Pulmonary artery endothelial cell (primary cell): ENCODE measurements at regions not wholly inside any gene's neighbourhood (a gene's known extent, or its start where the extent isn't known, plus 50 kb on each side); places are given as distances from the start of the nearest gene placed in this dataset.

Experiments
- DNase-seq: peaks from one replicate; pipeline ENCODE4 v3.0.0-alpha.2; 2011; ENCODE audit warnings: low read depth, low spot score

DNA sequence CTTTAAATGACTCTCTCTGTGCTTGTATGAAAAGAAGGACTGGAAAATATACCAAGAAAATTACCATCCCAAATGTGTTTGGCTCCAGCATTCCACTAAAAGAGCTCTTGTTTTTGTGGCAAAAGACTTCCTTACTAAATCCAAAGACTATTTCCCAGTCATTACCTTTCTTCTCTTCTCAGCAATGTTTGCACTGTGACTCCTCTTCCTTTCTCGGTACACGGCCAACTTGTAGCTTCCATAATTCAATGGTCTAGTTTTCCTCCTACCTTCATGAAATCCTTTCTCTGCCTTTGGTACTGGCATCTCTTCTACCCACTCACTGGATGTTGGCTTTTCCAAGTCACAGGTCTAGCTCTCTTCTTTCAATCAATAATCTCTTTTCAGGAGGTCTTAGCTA is 568.5 kb upstream of the JAG1 start:
- no peak for DNase-seq

DNA sequence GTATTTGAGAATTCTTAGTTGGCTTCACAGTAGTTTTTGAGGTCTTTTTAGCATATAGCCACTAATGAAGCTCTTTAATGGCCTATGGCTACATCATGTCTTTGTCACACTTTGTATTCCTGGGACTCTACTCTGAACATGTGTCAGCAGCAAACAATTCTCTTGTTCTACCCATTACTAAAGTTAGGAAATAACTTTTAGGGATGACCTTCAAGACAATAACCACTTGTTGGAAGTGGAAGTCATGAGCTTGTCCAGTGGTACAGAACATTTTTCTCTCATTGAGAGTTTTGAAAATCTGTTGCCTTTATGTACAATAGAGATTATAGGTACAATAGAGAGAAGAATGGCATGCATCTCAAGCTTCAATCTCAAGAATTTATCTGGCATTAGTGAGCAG is 571.6 kb upstream of the JAG1 start:
- no peak for DNase-seq

DNA sequence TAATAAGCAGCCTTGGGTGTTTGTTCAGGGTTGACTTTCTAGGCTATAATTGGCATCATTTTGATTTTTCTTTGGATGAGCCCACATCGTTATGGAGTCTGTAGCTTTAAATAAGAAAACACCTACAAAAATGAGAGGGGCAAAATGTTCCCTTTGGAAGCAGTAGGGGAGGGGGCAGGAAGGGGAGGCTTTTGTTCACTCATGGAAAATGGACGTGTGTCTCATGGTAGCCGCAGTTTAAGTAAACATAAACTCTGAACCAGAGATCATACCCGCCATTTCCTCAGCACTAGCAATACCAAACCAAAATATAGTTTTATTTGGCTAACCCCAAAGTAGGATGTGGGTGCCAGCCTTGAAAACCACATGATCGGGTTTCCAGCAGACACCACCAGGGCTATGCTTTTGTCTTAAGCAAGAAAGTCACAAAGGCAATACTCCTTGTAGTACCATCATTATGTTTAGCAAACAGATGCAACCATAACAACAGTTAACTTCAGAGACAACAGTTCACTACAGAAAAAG is 572.5 kb upstream of the JAG1 start:
- DNase-seq: no peak

DNA sequence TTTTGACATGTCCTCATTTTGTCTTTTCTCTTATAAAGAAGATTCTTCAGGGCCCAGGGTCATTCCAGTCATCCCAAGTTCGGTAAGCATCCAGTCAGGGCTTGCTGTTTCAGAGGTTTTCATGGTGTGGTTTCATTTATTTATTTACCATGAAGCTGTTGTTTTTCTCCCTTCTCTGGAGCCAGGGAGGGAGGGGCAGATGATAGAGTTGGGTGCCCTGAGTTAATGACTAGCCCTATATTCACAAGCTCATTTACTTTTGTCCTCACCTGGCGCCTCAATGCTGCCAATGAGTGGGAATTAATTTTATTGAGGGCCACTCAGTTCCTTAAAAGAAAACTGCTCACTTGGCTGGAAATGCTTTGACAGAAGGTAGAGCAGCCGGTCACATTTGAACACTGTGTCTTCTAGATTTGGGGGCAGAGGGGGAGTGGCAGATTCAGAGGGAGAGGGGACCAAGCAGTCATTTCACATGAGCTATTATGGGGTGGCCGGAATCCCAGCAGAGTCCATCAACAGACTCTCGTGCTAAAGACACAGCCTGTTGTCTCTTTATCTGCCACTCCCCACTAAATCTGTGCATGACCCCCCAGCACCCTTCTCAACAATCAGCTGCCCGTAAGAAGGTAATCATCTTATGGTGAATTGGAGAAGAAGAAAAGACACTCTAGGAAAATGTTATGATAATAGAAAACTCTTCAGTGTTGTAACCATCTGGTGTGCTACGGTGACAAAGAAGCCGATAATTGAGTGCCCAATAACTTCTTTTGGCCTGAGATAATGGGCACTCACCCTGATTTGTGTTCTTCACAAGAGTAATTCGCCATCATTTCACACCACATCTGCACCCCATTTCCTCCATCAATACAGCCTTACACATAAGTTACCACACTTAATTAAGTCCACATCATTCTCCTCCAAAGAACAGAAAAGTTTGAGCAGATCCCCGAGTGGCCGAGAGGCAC is 573.5 kb upstream of the JAG1 start:
- no peak for DNase-seq

GRCh38 chr20:11248011-11248409 is 574.2 kb upstream of the JAG1 start:
- no peak for DNase-seq

GRCh38 chr20:11248687-11249638 is 575.2 kb upstream of the JAG1 start:
- DNase-seq: no peak

DNA sequence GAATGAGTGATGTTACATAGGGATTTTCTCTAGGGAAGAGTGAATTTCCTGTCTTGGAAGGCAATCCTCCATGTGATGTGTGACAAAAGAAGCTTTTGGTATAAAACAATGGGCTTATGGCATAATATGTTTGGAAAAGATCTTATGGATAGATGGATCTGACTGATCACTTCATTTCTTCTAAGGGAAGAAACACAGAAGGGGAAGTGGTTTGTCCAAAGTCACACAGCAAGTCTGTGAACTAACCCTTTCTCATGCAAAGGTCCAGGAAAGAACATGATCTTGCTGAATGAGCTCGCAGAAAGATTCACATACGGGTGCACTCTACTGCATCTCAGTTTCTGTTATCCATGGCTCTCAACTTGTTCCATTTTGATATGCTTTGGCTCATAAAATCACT is 575.9 kb upstream of the JAG1 start:
- DNase-seq: no peak

GRCh38 chr20:11252447-11252846 is 578.6 kb upstream of the JAG1 start:
- no peak for DNase-seq

DNA sequence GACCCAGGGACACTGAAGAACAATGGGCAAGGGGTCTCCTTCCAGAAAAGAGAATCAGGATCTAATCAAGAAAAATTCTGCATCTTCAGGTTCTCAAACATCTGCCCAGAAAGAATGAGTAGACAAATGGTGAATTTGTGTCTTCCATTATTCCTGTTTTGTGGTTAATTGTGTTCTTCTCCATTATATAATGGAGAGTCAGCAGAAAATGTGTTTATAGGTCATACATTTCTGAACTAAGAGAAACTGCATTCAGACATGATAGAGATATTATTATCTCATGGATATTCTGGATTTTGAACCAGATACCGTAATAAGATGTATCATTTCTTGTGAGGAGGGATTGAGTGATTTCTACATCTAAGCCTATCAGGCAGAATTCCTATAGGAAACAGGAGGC is 581.7 kb upstream of the JAG1 start:
- no peak for DNase-seq

DNA sequence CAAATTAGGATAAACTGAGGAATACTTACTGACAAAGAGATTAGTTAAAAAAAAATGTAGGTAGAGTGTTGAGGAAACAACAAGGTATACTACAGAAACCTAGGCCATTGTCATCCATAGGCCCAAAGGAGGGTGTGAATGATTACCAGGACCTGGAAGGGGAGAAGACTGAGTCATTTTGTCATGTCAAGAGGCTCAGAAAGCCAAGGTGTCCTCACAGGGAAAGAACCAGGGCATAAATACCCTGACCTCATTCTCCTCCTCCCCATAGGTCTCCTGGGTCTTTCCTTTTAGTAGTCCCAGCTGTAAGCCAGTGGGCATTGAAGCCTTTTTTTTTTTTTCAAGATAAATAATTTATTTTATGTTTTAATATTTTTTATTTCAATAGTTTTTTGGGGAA is 582.1 kb upstream of the JAG1 start:
- no peak for DNase-seq

DNA sequence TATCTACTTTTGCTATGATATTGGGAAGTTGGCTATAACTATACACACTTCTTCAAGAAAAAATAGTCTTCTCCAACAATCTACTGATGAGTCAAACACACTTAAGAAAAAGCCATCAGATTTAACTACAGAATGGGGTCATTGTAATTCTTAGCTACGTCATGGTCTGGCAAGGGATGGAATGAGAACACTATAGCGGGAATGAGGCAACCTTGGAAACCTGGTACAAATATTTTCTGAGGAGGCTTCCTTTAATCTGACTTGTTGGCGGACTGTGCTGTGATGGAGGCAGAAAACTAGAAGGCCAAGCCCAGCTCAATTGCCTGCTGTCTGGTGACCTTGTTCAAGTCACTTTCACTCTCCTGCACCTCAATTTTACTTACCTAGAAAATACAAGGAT is 586.8 kb upstream of the JAG1 start:
- DNase-seq: no peak

DNA sequence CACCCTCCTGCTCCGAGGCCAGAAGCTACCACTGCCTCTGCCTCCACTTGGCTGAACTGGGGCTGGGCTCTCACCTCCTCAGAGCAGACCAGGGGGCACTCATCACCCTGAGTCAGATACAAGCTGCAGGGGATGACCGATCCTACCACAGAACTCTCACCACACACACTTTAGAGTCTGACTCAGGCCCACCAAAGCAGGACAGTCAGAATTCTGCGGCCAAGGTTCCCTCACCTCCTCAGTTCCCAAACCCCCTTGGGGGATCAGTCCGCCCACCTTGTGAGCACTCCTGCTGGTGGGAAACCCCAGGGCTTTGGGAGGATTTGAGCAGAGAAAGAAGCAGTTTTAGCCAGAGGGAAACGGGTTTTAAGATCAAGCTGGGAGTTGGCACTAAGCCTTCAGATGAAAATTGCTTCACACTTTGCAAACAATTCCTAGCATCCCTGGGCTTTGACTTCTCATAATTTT is 587.8 kb upstream of the JAG1 start:
- DNase-seq: no peak

GRCh38 chr20:11266571-11266970 is 592.8 kb upstream of the JAG1 start:
- DNase-seq: peak; percentile 61

DNA sequence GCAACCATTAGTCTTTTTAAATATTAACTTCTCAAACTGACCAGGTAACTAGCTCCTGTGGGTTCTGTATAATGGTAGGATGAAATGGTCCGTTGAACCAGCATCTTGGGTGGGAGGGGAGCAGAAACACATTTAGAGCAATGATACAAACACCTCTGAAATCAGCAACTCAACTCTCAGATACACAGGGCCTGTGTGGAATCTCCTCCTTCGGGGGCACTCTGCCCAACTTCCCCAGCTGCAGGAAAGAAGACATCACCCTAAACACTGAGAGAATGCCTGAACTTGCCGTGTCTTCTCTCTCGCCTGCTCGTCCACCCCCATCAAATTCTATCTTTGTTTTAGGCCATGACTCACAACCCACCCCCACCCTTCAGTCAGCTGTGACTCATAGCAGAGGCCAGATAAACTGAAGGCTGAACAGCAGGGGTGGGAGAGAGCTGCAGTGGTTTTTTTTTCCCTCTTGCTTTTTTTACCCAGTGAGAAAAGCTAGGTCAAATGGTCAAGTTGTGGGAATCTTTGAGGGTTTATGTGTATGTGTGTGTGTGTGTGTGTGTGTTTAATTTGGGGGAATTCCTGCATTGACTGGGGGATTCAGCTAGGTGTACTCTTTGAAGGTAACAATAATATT is 593.4 kb upstream of the JAG1 start:
- DNase-seq: peak; percentile 79

- DNase-seq: no peak
Measured at GRCh38 chr20:11267762-11268335, 594.0 kb upstream of the JAG1 start.

DNA sequence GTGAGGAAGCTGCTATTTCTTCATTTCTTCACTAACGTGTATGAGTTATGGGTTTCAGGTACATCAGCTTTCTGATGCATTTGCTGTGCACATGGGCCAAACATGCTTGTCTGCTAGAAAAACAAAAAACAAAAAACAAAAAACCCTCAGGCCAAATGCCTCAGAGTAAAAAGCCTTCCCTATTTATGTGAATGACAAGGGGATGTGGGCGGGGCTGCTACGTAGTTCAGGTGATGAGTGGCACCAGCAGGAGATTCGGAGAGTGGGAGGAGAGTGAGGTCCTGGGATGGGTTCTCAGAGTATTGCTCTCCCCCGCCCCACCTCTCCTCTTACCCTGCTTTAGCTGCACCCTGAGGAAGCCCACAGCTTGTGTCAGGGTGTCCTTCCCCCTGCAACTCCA is 596.8 kb upstream of the JAG1 start:
- no peak for DNase-seq

- no peak for DNase-seq
Measured at GRCh38 chr20:11271319-11271718, 597.5 kb upstream of the JAG1 start.

DNA sequence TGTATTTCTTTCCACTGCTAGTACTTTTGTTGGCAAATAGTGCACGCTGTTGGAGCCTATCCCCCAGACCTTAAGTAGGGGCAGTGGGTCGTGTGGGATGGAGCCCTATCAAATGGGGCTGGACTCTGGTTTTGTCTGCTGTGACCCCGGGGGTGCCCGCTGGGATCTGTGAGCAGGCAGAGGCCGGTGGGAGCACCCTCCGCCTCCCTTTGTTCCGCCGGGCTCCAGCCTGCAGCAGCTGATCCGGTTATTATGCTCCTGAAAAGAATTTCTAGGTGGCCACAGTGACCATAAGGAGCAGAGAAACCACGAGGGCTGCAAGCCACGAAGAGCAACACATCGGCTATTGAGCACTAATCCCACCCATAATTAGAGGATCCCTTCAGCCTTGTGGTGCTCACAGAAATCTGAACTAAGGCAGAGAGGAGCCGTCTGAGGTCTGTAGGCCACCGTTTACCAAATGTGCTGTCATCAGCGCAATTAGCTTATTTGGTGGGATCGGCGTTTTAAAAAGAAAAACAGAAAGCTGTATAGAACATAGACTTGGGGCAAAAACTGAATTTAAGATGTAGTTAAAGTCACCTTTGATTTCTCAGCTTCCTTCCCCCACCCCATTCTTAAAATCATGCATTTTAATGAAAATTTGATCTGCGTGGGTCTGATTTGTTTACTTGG is 598.3 kb upstream of the JAG1 start:
- no peak for DNase-seq

DNA sequence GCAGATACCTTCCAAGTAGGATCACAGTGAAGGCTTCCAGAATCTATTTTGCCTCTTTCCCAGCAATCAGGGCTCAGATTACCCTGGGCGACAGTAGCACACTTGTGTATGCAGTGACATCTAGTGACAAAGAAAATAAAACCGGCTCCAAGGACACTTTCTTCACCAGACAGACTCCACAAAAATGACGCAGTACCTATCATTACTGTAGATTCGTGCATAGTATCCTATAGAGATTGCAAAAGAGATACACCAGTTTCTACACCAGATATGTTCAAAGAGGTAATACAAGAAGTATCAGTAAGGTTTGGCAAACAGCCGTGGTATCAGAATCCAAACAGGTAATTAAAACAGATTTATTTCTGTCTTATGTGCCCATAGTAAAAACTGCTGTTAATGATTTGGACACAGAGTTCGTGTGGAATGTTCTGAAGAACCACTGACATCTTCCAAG is 600.4 kb upstream of the JAG1 start:
- DNase-seq: peak; percentile 32

GRCh38 chr20:11275740-11276139 is 601.9 kb upstream of the JAG1 start:
- DNase-seq: no peak
